T-helper 1 cell treated with Interleukin-12 subunit alpha and Interleukin-12 subunit beta and Interleukin-4 antibody, amounts not matched to agents 30 μg/mL and 1 μg/mL, for 36 hours (primary cell): ENCODE measurements at regions not wholly inside any gene's neighbourhood (a gene's known extent, or its start where the extent isn't known, plus 50 kb on each side); places are given as distances from the start of the nearest gene placed in this dataset.
"Not testable (repeated sequence)": the region's sequence is repeated elsewhere in the genome, so short reads cannot be mapped to it uniquely, and the experiment has no call there.

ENCODE experiments used
- H3K27ac Mint-ChIP-seq: one replicate; pipeline ENCODE4 v1.8.0; 2021; ENCODE audit warnings: mild to moderate bottlenecking, mixed read lengths
- H3K27me3 Mint-ChIP-seq: one replicate; pipeline ENCODE4 v1.8.0; 2021; ENCODE audit warnings: low read depth, mixed read lengths
- H3K36me3 Mint-ChIP-seq: one replicate; pipeline ENCODE4 v1.8.0; 2021; ENCODE audit warnings: low read depth, mixed read lengths
- H3K4me1 Mint-ChIP-seq: one replicate; pipeline ENCODE4 v1.8.0; 2021; ENCODE audit warnings: low read depth, mixed read lengths
- H3K4me3 Mint-ChIP-seq: one replicate; pipeline ENCODE4 v1.8.0; 2021; ENCODE audit warnings: mild to moderate bottlenecking, moderate library complexity, mixed read lengths
- H3K9me3 Mint-ChIP-seq: one replicate; pipeline ENCODE4 v1.8.0; 2021; ENCODE audit warnings: mixed read lengths

GRCh38 chr3:66638717-66639116 is 137.9 kb upstream of the LRIG1 start:
- Mint-ChIP-seq H3K4me1 (peaks cover 3% of the 10 kb centered on the region), H3K4me3 (no peak overlapping the region), H3K27ac (no peak overlapping the region), H3K27me3 (peaks cover under 1% of the 10 kb centered on the region), H3K9me3 (no peaks in the 10 kb centered on the region), H3K36me3 (no peaks in the 10 kb centered on the region)

GRCh38 chr3:66639809-66640356 is 139.1 kb upstream of the LRIG1 start:
- Mint-ChIP-seq H3K9me3 (peaks cover 2% of the 10 kb centered on the region), H3K36me3 (no peaks in the 10 kb centered on the region), H3K4me1 (peaks cover 3% of the 10 kb centered on the region), H3K27ac (no peak overlapping the region), H3K4me3 (no peak overlapping the region), H3K27me3 (no peaks in the 10 kb centered on the region)

GRCh38 chr3:66642019-66642418 is 141.2 kb upstream of the LRIG1 start:
- Mint-ChIP-seq H3K27me3 (no peaks in the 10 kb centered on the region), H3K27ac (no peak overlapping the region), H3K4me1 (peaks cover 3% of the 10 kb centered on the region), H3K9me3 (peaks cover 3% of the 10 kb centered on the region), H3K4me3 (no peak overlapping the region), H3K36me3 (no peaks in the 10 kb centered on the region)

DNA sequence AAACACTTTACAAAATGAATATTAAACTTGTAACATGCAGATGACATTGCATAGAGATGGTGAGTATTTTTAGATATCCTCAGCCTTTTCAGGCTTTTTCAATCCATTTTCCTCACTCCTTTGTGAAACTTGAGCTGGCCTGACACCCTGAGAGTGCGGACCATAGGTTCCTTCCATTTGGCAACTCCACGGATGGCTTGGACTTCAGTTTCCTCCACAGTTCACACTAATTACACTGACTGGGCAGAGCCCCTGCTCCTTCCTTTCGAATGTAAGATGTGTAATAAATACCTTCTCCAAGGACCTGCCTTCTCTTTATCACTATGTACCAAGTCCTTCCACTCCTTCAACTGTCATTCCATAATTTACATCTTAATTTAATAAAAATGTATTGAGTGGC is 141.7 kb upstream of the LRIG1 start:
- Mint-ChIP-seq H3K4me3 (no peak overlapping the region), H3K27me3 (no peaks in the 10 kb centered on the region), H3K4me1 (peaks cover 3% of the 10 kb centered on the region), H3K9me3 (peaks cover 3% of the 10 kb centered on the region), H3K36me3 (no peaks in the 10 kb centered on the region), H3K27ac (no peak overlapping the region)

- peaks cover 3% of the 10 kb centered on the region for H3K9me3 Mint-ChIP-seq
- H3K36me3 Mint-ChIP-seq = no peaks in the 10 kb centered on the region
- H3K4me3 Mint-ChIP-seq = no peak overlapping the region
- no peaks in the 10 kb centered on the region for H3K4me1 Mint-ChIP-seq
- H3K27ac Mint-ChIP-seq = no peak overlapping the region
- no peaks in the 10 kb centered on the region for H3K27me3 Mint-ChIP-seq
These were observed 143.7 kb upstream of the LRIG1 start for GRCh38 chr3:66644549-66644948.

DNA sequence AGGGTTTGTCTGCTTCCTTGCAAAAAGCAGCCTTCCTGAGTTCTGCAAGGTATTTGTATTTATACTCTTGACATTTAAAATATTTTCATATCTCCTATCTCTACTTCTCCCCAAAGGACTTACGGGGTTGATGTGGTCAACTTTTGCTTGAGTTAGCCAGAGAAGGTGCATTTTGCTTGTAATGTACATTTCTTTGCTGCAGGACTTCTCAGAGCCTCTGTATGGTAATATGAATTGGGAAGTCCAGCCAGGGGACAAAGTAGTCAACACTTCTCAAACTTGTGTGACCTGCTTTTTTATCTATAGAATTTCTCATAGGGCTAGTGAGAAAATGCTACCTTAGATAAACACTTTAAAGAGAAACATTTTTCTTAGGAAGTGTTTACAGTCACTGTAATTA is 148.2 kb upstream of the LRIG1 start:
- Mint-ChIP-seq H3K27me3 (no peaks in the 10 kb centered on the region), H3K4me3 (no peak overlapping the region), H3K9me3 (peaks cover 3% of the 10 kb centered on the region), H3K27ac (no peak overlapping the region), H3K36me3 (no peaks in the 10 kb centered on the region), H3K4me1 (no peaks in the 10 kb centered on the region)

DNA sequence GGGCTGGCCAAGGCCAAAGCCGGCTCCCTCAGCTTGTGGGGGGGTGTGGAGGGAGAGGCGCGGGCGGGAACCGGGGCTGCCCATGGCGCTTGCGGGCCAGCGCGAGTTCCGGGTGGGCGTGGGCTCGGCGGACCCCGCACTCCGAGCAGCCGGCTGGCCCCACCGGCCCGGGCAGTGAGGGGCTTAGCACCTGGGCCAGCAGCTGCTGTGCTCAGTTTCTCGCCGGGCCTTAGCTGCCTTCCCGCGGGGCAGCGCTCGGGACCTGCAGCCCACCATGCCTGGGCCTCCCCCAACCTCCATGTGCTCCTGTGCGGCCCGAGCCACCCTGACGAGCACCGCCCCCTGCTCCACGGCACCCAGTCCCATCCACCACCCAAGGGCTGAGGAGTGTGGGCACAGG is 150.7 kb upstream of the LRIG1 start:
- H3K9me3 Mint-ChIP-seq, H3K27ac Mint-ChIP-seq, H3K4me3 Mint-ChIP-seq, H3K36me3 Mint-ChIP-seq, H3K27me3 Mint-ChIP-seq, H3K4me1 Mint-ChIP-seq: not testable (repeated sequence)

- H3K27ac Mint-ChIP-seq, H3K4me3 Mint-ChIP-seq, H3K9me3 Mint-ChIP-seq, H3K36me3 Mint-ChIP-seq, H3K27me3 Mint-ChIP-seq, H3K4me1 Mint-ChIP-seq: not testable (repeated sequence)
These were observed 151.3 kb upstream of the LRIG1 start for GRCh38 chr3:66652100-66652499.

DNA sequence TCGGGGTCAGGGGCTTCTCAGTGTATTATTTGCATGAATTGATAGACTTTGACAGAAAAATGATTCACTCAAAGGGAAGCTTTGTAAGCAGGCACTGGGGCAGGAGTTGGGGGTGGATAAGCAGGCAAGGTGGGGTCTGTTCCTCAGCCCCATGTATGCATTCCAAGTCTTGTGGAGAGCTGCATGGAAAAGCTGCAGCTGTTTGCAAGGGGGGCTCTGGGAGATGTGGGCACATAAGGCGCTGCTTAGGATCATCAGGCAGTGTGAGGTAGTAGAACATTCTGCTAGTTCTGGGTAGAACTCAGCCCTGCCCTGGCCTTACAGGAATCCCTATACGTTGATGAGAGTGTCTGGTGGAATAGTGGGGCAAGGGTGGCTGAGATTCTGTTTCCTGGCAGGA is 154.2 kb upstream of the LRIG1 start:
- Mint-ChIP-seq H3K4me3 (no peak overlapping the region), H3K36me3 (no peaks in the 10 kb centered on the region), H3K4me1 (no peaks in the 10 kb centered on the region), H3K27me3 (no peaks in the 10 kb centered on the region), H3K27ac (no peak overlapping the region), H3K9me3 (no peaks in the 10 kb centered on the region)

- Mint-ChIP-seq H3K9me3 (no peaks in the 10 kb centered on the region), H3K27ac (no peak overlapping the region), H3K36me3 (no peaks in the 10 kb centered on the region), H3K4me3 (no peak overlapping the region), H3K4me1 (no peaks in the 10 kb centered on the region), H3K27me3 (no peaks in the 10 kb centered on the region)
These were observed 154.8 kb upstream of the LRIG1 start for GRCh38 chr3:66655671-66656070.

DNA sequence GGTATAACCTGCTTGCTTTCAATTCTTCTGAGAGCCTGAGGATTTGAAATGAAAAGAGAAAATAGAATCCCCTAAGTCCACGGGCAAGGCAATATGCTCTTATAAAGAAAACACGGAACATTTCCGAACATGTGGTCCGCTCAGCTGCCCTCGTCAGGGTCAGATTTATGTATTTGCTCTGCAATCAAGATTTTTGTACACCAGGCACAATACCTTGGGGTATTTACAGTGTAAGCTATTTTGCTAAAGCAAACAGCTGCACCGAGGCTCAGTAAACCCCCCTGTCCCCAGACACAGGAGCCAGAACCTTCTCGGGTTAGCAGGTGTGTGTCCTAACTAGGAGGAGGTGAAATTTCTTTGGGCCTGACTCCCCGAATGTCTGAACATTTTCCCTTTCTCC is 155.8 kb upstream of the LRIG1 start:
- H3K27me3 Mint-ChIP-seq = no peaks in the 10 kb centered on the region
- no peak overlapping the region for H3K27ac Mint-ChIP-seq
- H3K4me1 Mint-ChIP-seq = no peaks in the 10 kb centered on the region
- H3K9me3 Mint-ChIP-seq = no peaks in the 10 kb centered on the region
- no peak overlapping the region for H3K4me3 Mint-ChIP-seq
- no peaks in the 10 kb centered on the region for H3K36me3 Mint-ChIP-seq

DNA sequence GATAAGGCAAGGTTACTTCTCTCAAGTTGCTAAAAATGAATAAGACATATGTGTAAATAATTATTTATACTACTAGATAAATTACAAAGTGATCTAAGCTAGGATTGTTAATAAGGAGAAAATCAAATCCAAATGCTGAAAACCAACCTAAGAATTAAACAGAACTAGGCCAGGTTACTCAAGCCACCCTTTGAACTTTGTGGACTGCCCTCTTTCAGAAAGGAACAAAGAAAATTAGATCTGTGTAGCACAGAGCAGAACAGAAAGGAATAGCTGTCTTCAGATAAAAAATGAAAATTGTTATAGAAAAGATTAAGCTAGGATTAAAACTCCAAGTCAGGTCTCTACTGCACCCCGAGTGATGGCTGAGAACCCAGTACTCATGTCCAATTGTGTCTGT is 158.2 kb upstream of the LRIG1 start:
- Mint-ChIP-seq H3K4me3 (no peak overlapping the region), H3K27me3 (no peaks in the 10 kb centered on the region), H3K9me3 (no peaks in the 10 kb centered on the region), H3K27ac (no peak overlapping the region), H3K4me1 (no peaks in the 10 kb centered on the region), H3K36me3 (no peaks in the 10 kb centered on the region)

GRCh38 chr3:66661628-66662027 is 160.8 kb upstream of the LRIG1 start:
- no peaks in the 10 kb centered on the region for H3K9me3 Mint-ChIP-seq
- no peak overlapping the region for H3K27ac Mint-ChIP-seq
- H3K27me3 Mint-ChIP-seq = no peaks in the 10 kb centered on the region
- no peaks in the 10 kb centered on the region for H3K4me1 Mint-ChIP-seq
- H3K36me3 Mint-ChIP-seq = no peaks in the 10 kb centered on the region
- no peak overlapping the region for H3K4me3 Mint-ChIP-seq

DNA sequence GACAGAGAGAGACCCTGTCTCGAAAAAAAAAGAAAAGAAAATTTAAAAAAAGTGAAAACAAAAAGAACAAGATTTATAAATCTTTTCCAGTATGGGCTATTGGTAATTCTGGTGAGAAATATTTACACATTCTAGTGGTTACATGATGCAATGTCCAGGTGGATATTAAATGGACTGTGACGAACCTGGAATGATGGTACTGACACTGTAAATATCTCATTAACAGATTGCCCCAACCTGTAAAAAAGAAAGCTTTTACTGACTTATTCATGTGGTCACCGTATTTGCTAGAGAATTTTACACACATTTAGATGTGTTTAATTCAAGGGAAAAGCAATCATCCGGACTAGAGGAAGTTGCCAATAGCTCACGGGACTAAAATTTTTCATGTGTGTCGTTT is 162.1 kb upstream of the LRIG1 start:
- Mint-ChIP-seq H3K27ac (no peak overlapping the region), H3K4me3 (no peak overlapping the region), H3K36me3 (no peaks in the 10 kb centered on the region), H3K9me3 (no peaks in the 10 kb centered on the region), H3K27me3 (no peaks in the 10 kb centered on the region), H3K4me1 (no peaks in the 10 kb centered on the region)

GRCh38 chr3:66665021-66665695 is 164.3 kb upstream of the LRIG1 start:
- no peak overlapping the region for H3K27ac Mint-ChIP-seq
- H3K4me3 Mint-ChIP-seq = no peak overlapping the region
- H3K36me3 Mint-ChIP-seq = no peaks in the 10 kb centered on the region
- H3K9me3 Mint-ChIP-seq = no peaks in the 10 kb centered on the region
- no peaks in the 10 kb centered on the region for H3K27me3 Mint-ChIP-seq
- H3K4me1 Mint-ChIP-seq = no peaks in the 10 kb centered on the region

DNA sequence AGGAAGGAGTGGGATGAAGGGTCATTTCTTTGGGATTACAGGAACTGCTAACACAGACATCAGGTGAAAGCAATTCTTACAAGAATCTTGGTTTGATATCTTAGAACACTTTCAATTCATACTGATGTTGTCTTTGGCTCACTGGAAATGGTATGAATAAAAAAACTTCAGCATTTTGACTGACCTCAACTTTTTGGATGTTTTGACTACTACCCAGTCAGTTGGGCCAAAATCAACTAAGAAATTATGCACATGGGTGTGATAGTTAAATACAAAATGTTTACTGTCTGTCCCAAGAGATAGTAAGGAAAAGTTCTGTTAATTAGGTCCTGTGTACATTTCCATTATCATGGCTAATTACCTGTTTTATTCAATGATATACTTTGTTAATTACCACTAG is 165.5 kb upstream of the LRIG1 start:
- H3K9me3 Mint-ChIP-seq = no peaks in the 10 kb centered on the region
- no peak overlapping the region for H3K4me3 Mint-ChIP-seq
- H3K27me3 Mint-ChIP-seq = no peaks in the 10 kb centered on the region
- H3K4me1 Mint-ChIP-seq = no peaks in the 10 kb centered on the region
- no peaks in the 10 kb centered on the region for H3K36me3 Mint-ChIP-seq
- no peak overlapping the region for H3K27ac Mint-ChIP-seq
